PC-9 (cell line): ENCODE measurements at regions not wholly inside any gene's neighbourhood (a gene's known extent, or its start where the extent isn't known, plus 50 kb on each side); places are given as distances from the start of the nearest gene placed in this dataset.

ENCODE experiments used
- EZH2 ChIP-seq: fragments of 200-600 bp; sonication (generic); IDR thresholded peaks from 2 replicates; pipeline ENCODE4 v1.8.0; 2017; ENCODE audit warnings: antibody characterized with exemption, low read depth
- TF ChIP-seq, protein P1 (sequence below): fragments of 200-600 bp; sonication (generic); conservative IDR thresholded peaks from 2 replicates; pipeline ENCODE4 v1.6.1; 2017; ENCODE audit warnings: mixed run types, antibody characterized with exemption, mild to moderate bottlenecking, moderate library complexity

DNA sequence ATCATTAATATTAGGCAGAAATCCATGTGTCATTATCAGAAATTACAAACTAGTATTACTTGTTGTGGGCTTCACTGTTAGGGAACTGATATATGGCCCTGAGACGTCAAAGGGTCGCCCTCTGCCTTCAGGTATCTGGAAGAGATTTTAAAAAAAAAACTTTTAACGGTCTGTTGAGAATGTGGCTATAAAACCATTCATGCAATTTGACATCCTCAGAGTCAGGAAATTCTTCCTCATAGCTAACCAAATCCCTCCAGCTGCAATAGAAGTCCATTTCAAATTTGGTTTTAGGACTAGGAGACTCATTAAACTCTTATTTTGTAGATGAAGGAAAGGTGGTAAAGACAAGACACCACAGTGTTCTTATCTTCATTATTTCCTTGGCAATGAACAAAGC is 194.2 kb upstream of the NOCT start:
- TF ChIP-seq EZH2, result no peak
- TF ChIP-seq, protein P1, sequence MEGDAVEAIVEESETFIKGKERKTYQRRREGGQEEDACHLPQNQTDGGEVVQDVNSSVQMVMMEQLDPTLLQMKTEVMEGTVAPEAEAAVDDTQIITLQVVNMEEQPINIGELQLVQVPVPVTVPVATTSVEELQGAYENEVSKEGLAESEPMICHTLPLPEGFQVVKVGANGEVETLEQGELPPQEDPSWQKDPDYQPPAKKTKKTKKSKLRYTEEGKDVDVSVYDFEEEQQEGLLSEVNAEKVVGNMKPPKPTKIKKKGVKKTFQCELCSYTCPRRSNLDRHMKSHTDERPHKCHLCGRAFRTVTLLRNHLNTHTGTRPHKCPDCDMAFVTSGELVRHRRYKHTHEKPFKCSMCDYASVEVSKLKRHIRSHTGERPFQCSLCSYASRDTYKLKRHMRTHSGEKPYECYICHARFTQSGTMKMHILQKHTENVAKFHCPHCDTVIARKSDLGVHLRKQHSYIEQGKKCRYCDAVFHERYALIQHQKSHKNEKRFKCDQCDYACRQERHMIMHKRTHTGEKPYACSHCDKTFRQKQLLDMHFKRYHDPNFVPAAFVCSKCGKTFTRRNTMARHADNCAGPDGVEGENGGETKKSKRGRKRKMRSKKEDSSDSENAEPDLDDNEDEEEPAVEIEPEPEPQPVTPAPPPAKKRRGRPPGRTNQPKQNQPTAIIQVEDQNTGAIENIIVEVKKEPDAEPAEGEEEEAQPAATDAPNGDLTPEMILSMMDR, result no peak
